Fibroblast of mammary gland (primary cell): ENCODE measurements at regions not wholly inside any gene's neighbourhood (a gene's known extent, or its start where the extent isn't known, plus 50 kb on each side); places are given as distances from the start of the nearest gene placed in this dataset.
"Not testable (repeated sequence)": the region's sequence is repeated elsewhere in the genome, so short reads cannot be mapped to it uniquely, and the experiment has no call there.

ENCODE experiments used
- DNase-seq: peaks from one replicate; pipeline ENCODE4 v3.0.0-alpha.2; 2010; ENCODE audit warnings: low read depth
- H3K4me3 ChIP-seq: 2 replicates; pipeline ENCODE4 v1.5.1; 2011; ENCODE audit warnings: low read depth, mild to moderate bottlenecking, low read length, moderate library complexity; ENCODE audit not compliant: control insufficient read depth
- CTCF ChIP-seq: conservative IDR thresholded peaks from 2 replicates; pipeline ENCODE4 v1.5.1; 2011; ENCODE audit warnings: low read depth, low read length, inconsistent platforms; ENCODE audit not compliant: control insufficient read depth, insufficient read depth

- H3K4me3 ChIP-seq: no peak overlapping the region
- DNase-seq: no peak
- no peak for TF ChIP-seq CTCF
Measured at GRCh38 chr14:84496677-84497076, 1033.3 kb upstream of the FLRT2 start.

GRCh38 chr14:84512823-84513222 lies 1017.1 kb upstream of the FLRT2 start:
- H3K4me3 ChIP-seq, DNase-seq: not testable (repeated sequence)

- no peak overlapping the region for H3K4me3 ChIP-seq
- no peak for DNase-seq
- TF ChIP-seq CTCF: no peak
Measured at GRCh38 chr14:84519836-84520235, 1010.1 kb upstream of the FLRT2 start.

- H3K4me3 ChIP-seq: no peak overlapping the region
- DNase-seq: no peak
- no peak for TF ChIP-seq CTCF
Measured at GRCh38 chr14:84520711-84521338, 1009.1 kb upstream of the FLRT2 start.

- no peak for DNase-seq
Measured at GRCh38 chr14:84523746-84524145, 1006.2 kb upstream of the FLRT2 start.

GRCh38 chr14:84527706-84528105 lies 1002.2 kb upstream of the FLRT2 start:
- no peak for TF ChIP-seq CTCF
- no peak for DNase-seq
- H3K4me3 ChIP-seq: no peak overlapping the region

More at GRCh38 chr14:84523746-84524145, 1006.2 kb upstream of the FLRT2 start:
- no peak overlapping the region for H3K4me3 ChIP-seq
- no peak for TF ChIP-seq CTCF

GRCh38 chr14:84532016-84532415 lies 997.9 kb upstream of the FLRT2 start:
- DNase-seq: no peak
- TF ChIP-seq CTCF: no peak
- no peak overlapping the region for H3K4me3 ChIP-seq
